K562 (cell line): ENCODE measurements at regions not wholly inside any gene's neighbourhood (a gene's known extent, or its start where the extent isn't known, plus 50 kb on each side); places are given as distances from the start of the nearest gene placed in this dataset.

Source experiments
- ATAC-seq: fragments of 200-7000 bp; cut with Tn5 transposase; 3 replicates; pipeline ENCODE4 v1.9.1; 2020; ENCODE audit warnings: moderate library complexity
- BruUV-seq: library from RNA; stranded (reverse); fragments of 400-500 nt; replicated peaks from 2 replicates; lab custom pipeline; 2021; lab: Mats Ljungman, UMichigan
- CTCF ChIA-PET: fragments of 300-600 bp; formaldehyde crosslinking; extraction: SDS; loops from one replicate; lab custom pipeline; 2021; ENCODE audit warnings: low intra/inter-chr PET ratio; lab: Yijun Ruan, JAX
- POLR2A ChIA-PET: fragments of 300-600, 350-650 bp; sonication (Branson Sonifier 250); formaldehyde crosslinking; extraction: SDS; loops from one replicate; lab custom pipeline; 2021; ENCODE audit warnings: antibody characterized with exemption, inconsistent platforms; lab: Yijun Ruan, JAX
- DNase-seq, 4 experiments: peaks; one replicate each; pipeline versions ENCODE4 v3.0.0 to v3.0.0-alpha.2; 2011 to 2018; ENCODE audit warnings: low spot score in 3 of 4, mixed read lengths in 3 of 4; ENCODE audit errors: extremely low read depth in 1 of 4
- FAIRE-seq: peaks from 2 replicates; lab custom pipeline; 2011; peaks lifted over from hg19 to GRCh38; lab: Jason Lieb, UNC
- H2AFZ ChIP-seq: 2 replicates; pipeline ENCODE4 v1.6.0; 2011; ENCODE audit warnings: low read depth, low read length, control low read depth, inconsistent platforms
- H3K27ac ChIP-seq: fragments of 200-600 bp; 3 replicates; pipeline ENCODE4 v1.8.0; 2011; ENCODE audit warnings: low read depth, mild to moderate bottlenecking, control low read depth, inconsistent platforms, low read length, moderate library complexity, mixed read lengths; ENCODE audit errors: extremely low read depth
- H3K27me3 ChIP-seq, 2 experiments: fragments of 300-600 bp in 1 of 2; 2 replicates in 1 of 2; 3 replicates in 1 of 2; pipeline versions ENCODE4 v1.6.0 to v1.8.0; 2011; ENCODE audit warnings: inconsistent platforms in 2 of 2, low read length in 2 of 2, mild to moderate bottlenecking in 1 of 2, mixed read lengths in 1 of 2, moderate library complexity in 1 of 2; ENCODE audit not compliant: control insufficient read depth in 2 of 2, insufficient read depth in 2 of 2
- H3K36me3 ChIP-seq: fragments of 300-600 bp; 3 replicates; pipeline ENCODE4 v1.8.0; 2011; ENCODE audit warnings: mild to moderate bottlenecking, low read length, inconsistent platforms; ENCODE audit not compliant: control insufficient read depth, insufficient read depth
- H3K4me1 ChIP-seq, 2 experiments: fragments of 200-600 bp in 1 of 2; replicated peaks in 1 of 2; 2 replicates in 1 of 2; 3 replicates in 1 of 2; pipeline versions ENCODE4 v1.5.1 to v1.8.0; 2011; ENCODE audit warnings: inconsistent platforms in 2 of 2, low read length in 2 of 2, mild to moderate bottlenecking in 1 of 2, mixed read lengths in 1 of 2, moderate library complexity in 1 of 2; ENCODE audit not compliant: control insufficient read depth in 2 of 2, insufficient read depth in 2 of 2
- H3K4me2 ChIP-seq: 2 replicates; pipeline ENCODE4 v1.6.1; 2011; ENCODE audit warnings: low read length, control low read depth, inconsistent platforms, mixed read lengths; ENCODE audit not compliant: insufficient read depth
- H3K4me3 ChIP-seq: fragments of 200-600 bp; sonication (generic), shearing (Covaris generic); 2 replicates; pipeline ENCODE4 v1.5.1; 2016; ENCODE audit warnings: control low read depth, inconsistent platforms
- H3K79me2 ChIP-seq: fragments of 200-600 bp; 3 replicates; pipeline ENCODE4 v1.8.0; 2011; ENCODE audit warnings: low read length, inconsistent platforms; ENCODE audit not compliant: control insufficient read depth, insufficient read depth
- H3K9ac ChIP-seq, 2 experiments: 2 replicates each; pipeline versions ENCODE4 v1.6.0 to v1.6.1; 2011; ENCODE audit warnings: low read depth in 2 of 2, low read length in 2 of 2, control low read depth in 1 of 2, inconsistent platforms in 1 of 2, mild to moderate bottlenecking in 1 of 2, mixed read lengths in 1 of 2; ENCODE audit not compliant: insufficient read depth in 1 of 2
- H3K9me1 ChIP-seq: one replicate; pipeline ENCODE4 v1.6.0; 2011; ENCODE audit warnings: inconsistent platforms, mild to moderate bottlenecking, low read length, moderate library complexity; ENCODE audit not compliant: control insufficient read depth, insufficient read depth
- H3K9me3 ChIP-seq: replicated peaks from 2 replicates; pipeline ENCODE4 v1.5.1; 2011; ENCODE audit warnings: low read depth, low read length, inconsistent platforms; ENCODE audit not compliant: control insufficient read depth, insufficient read depth
- H4K20me1 ChIP-seq: replicated peaks from 2 replicates; pipeline ENCODE4 v1.6.1; 2011; ENCODE audit warnings: low read length, inconsistent platforms, mixed read lengths; ENCODE audit not compliant: control insufficient read depth, insufficient read depth
- ARID1B ChIP-seq: fragments of 450-650 bp; IDR thresholded peaks from 2 replicates; pipeline ENCODE4 v1.6.1; 2016; ENCODE audit warnings: antibody characterized with exemption, mild to moderate bottlenecking, inconsistent platforms
- DNMT1 ChIP-seq: fragments of 450-650 bp; IDR thresholded peaks from 2 replicates; pipeline ENCODE4 v1.6.1; 2016; ENCODE audit warnings: antibody characterized with exemption, mild to moderate bottlenecking
- GATA2 ChIP-seq: sonication (generic); formaldehyde crosslinking; IDR thresholded peaks from 2 replicates; pipeline ENCODE4 v1.4.0; 2020; ENCODE audit warnings: mild to moderate bottlenecking, missing genetic modification reagents
- KDM1A ChIP-seq, 2 experiments: fragments of 450-650 bp; IDR thresholded peaks; 2 replicates each; pipeline ENCODE4 v1.6.1; 2016; ENCODE audit warnings: mild to moderate bottlenecking in 2 of 2
- MYC ChIP-seq, 2 experiments: fragments of 250-450 bp in 1 of 2; sonication (Bioruptor Pico) in 1 of 2; IDR thresholded peaks; 2 replicates each; pipeline versions ENCODE4 v1.5.1 to v1.6.1; 2012 to 2021; ENCODE audit warnings: low read depth in 2 of 2, borderline replicate concordance in 1 of 2, improper control_type of control experiment in 1 of 2, low read length in 1 of 2, mild to moderate bottlenecking in 1 of 2, moderate library complexity in 1 of 2
- NCOA1 ChIP-seq: fragments of 450-650 bp; IDR thresholded peaks from 2 replicates; pipeline ENCODE4 v1.6.1; 2016; ENCODE audit warnings: low read depth
- NFE2L1 ChIP-seq: fragments of 450-650 bp; IDR thresholded peaks from 2 replicates; pipeline ENCODE4 v1.6.1; 2016; ENCODE audit warnings: missing genetic modification characterization, low read depth, mild to moderate bottlenecking, missing compliant biosample characterization, moderate library complexity, borderline replicate concordance
- NR2C1 ChIP-seq, 2 experiments: fragments of 450-650 bp; IDR thresholded peaks; 2 replicates each; pipeline ENCODE4 v1.6.1; 2017; ENCODE audit warnings: mild to moderate bottlenecking in 2 of 2, antibody characterized with exemption in 1 of 2, inconsistent platforms in 1 of 2, missing compliant biosample characterization in 1 of 2, missing genetic modification characterization in 1 of 2
- PHF21A ChIP-seq: fragments of 450-650 bp; IDR thresholded peaks from 2 replicates; pipeline ENCODE4 v1.6.1; 2017; ENCODE audit warnings: low read depth, borderline replicate concordance
- PTRF ChIP-seq: fragments of 450-650 bp; IDR thresholded peaks from 2 replicates; pipeline ENCODE4 v1.6.1; 2016; ENCODE audit warnings: mild to moderate bottlenecking, missing genetic modification characterization, missing compliant biosample characterization
- RFX1 ChIP-seq: fragments of 450-650 bp; IDR thresholded peaks from 2 replicates; pipeline ENCODE4 v1.6.1; 2016; ENCODE audit warnings: mild to moderate bottlenecking, moderate library complexity
- SMARCE1 ChIP-seq: fragments of 450-650 bp; IDR thresholded peaks from 2 replicates; pipeline ENCODE4 v1.7.1; 2016; ENCODE audit warnings: mild to moderate bottlenecking
- ZBTB43 ChIP-seq: sonication (generic); formaldehyde crosslinking; IDR thresholded peaks from 2 replicates; pipeline ENCODE4 v1.8.0; 2023; ENCODE audit warnings: mild to moderate bottlenecking, missing genetic modification reagents
- ZNF354B ChIP-seq: fragments of 250-450 bp; sonication (Bioruptor Pico); IDR thresholded peaks from 2 replicates; pipeline ENCODE4 v1.4.0; 2020
- ZNF384 ChIP-seq: IDR thresholded peaks from 2 replicates; pipeline ENCODE4 v1.6.1; 2012; ENCODE audit warnings: low read depth, low read length, improper control_type of control experiment
- WGBS: fragments of 100-300 bp; shearing (Covaris generic); methylation state at CpG from one replicate; pipeline ENCODE4 v1.1.6; 2016; ENCODE audit warnings: low coverage, mixed read lengths; ENCODE audit not compliant: insufficient coverage; ENCODE audit errors: missing lambda C conversion rate; 5-methylcytosine and 5-hydroxymethylcytosine counted together
- in situ Hi-C: fragments of 300-500 bp; cut with MboI; formaldehyde crosslinking; loops from 4 replicates; pipeline ENCODE4 v1.15.0; 2018; ENCODE audit warnings: inconsistent platforms, mixed read lengths
- intact Hi-C: fragments of 100-400 bp; cut with micrococcal nuclease; formaldehyde crosslinking; loops from 2 replicates; pipeline ENCODE4 v1.14.2; 2022

GRCh38 chr4:162457071-162457865 lies 293.5 kb upstream of the FSTL5 start:
- no peaks in the 10 kb centered on the region for H3K27me3 ChIP-seq
- no peaks in the 10 kb centered on the region for H3K9me3 ChIP-seq
- no peaks in the 10 kb centered on the region for H3K9me1 ChIP-seq
- intact Hi-C loops (no loop called here), in situ Hi-C loops (no loop called here)
- no peak for DNase-seq
- WGBS = 0% methylated on average over 3 of the region's 5 CpGs
- ChIA-PET CTCF (no interaction called here), POLR2A (no interaction called here)
- H3K27ac ChIP-seq = no peak overlapping the region
- no peak overlapping the region for H2AFZ ChIP-seq
- H4K20me1 ChIP-seq = no peaks in the 10 kb centered on the region
- FAIRE-seq = no peak
- no peak for ATAC-seq
- no TSS peak for BruUV-seq
- no peak overlapping the region for H3K4me3 ChIP-seq
- no peaks in the 10 kb centered on the region for H3K36me3 ChIP-seq
- H3K79me2 ChIP-seq = no peaks in the 10 kb centered on the region
- H3K4me1 ChIP-seq = no peaks in the 10 kb centered on the region
- no peak overlapping the region for H3K9ac ChIP-seq
- no peak overlapping the region for H3K4me2 ChIP-seq
- TF ChIP-seq NCOA1 = no peak

- Histone ChIP-seq H3K9me3 (no peaks in the 10 kb centered on the region), H3K36me3 (no peaks in the 10 kb centered on the region), H3K4me1 (no peaks in the 10 kb centered on the region), H3K27me3 (no peaks in the 10 kb centered on the region), H3K9ac (no peak overlapping the region), H3K4me3 (no peak overlapping the region), H4K20me1 (no peaks in the 10 kb centered on the region), H3K4me2 (no peak overlapping the region), H2AFZ (no peak overlapping the region), H3K9me1 (no peaks in the 10 kb centered on the region), H3K27ac (no peak overlapping the region), H3K79me2 (no peaks in the 10 kb centered on the region)
- BruUV-seq = no TSS peak
- 0% methylated on average over 1 of the region's 3 CpGs for WGBS
- intact Hi-C loops = no loop called here
- FAIRE-seq (no peak), ATAC-seq (no peak), DNase-seq (no peak)
- TF ChIP-seq PTRF (no peak), PHF21A (no peak), NR2C1 (IDR thresholded peaks at IDR 0.05) (no peak), NR2C1 (tag; IDR thresholded peaks at IDR 0.05) (no peak), ZNF354B (CRISPR knock-in tag) (no peak), ZNF384 (no peak), ARID1B (no peak), DNMT1 (no peak), MYC (IDR thresholded peaks at IDR 0.05; ENCODE audit: low read depth, low read length) (no peak), MYC (CRISPR knock-in tag; IDR thresholded peaks at IDR 0.05; ENCODE audit: borderline replicate concordance, low read depth) (no peak), RFX1 (no peak), GATA2 (CRISPR knock-in tag) (no peak), KDM1A (IDR thresholded peaks at IDR 0.05) (no peak), SMARCE1 (no peak), ZBTB43 (CRISPR knock-in tag) (no peak), NFE2L1 (no peak)
- ChIA-PET POLR2A (no interaction called here), CTCF (no interaction called here)
- in situ Hi-C loops = no loop called here
Measured at GRCh38 chr4:162456106-162456505, 292.3 kb upstream of the FSTL5 start.
